SK-N-SH (cell line): ENCODE measurements at regions not wholly inside any gene's neighbourhood (a gene's known extent, or its start where the extent isn't known, plus 50 kb on each side); places are given as distances from the start of the nearest gene placed in this dataset.

Source experiments
- CTCF ChIA-PET: fragments of 300-600, 350-600 bp; formaldehyde crosslinking; extraction: SDS; loops from one replicate; lab custom pipeline; 2021; lab: Yijun Ruan, JAX
- POLR2A ChIA-PET: fragments of 350-600 bp; sonication (Branson Sonifier 250); formaldehyde crosslinking; extraction: SDS; loops from one replicate; lab custom pipeline; 2020; ENCODE audit warnings: antibody characterized with exemption, inconsistent platforms; lab: Yijun Ruan, JAX
- DNase-seq: peaks from one replicate; pipeline ENCODE4 v3.0.0; 2012
- H2AFZ ChIP-seq: fragments of 200-600 bp; sonication (generic); 2 replicates; pipeline ENCODE4 v1.8.1; 2016; ENCODE audit warnings: antibody characterized with exemption, mild to moderate bottlenecking, low read depth
- H3F3A ChIP-seq: fragments of 200-600 bp; sonication (generic); replicated peaks from 2 replicates; pipeline ENCODE3; 2016; ENCODE audit warnings: antibody characterized with exemption, mild to moderate bottlenecking; ENCODE audit not compliant: insufficient read depth
- H3K27ac ChIP-seq, 2 experiments: fragments of 200-500 bp in 1 of 2; fragments of 200-600 bp in 1 of 2; sonication (Bioruptor generic) in 1 of 2; sonication (generic), shearing (Covaris generic) in 1 of 2; 2 replicates each; pipeline versions ENCODE4 v1.5.1 to v1.6.1; 2014 to 2016; ENCODE audit warnings: low read depth in 2 of 2, inconsistent platforms in 1 of 2, low read length in 1 of 2, mild to moderate bottlenecking in 1 of 2, mixed read lengths in 1 of 2
- H3K27me3 ChIP-seq: fragments of 200-600 bp; sonication (generic), shearing (Covaris generic); 2 replicates; pipeline ENCODE4 v1.6.1; 2016; ENCODE audit warnings: mixed run types; ENCODE audit not compliant: insufficient read depth
- H3K36me3 ChIP-seq, 2 experiments: fragments of 200-500 bp in 1 of 2; fragments of 200-600 bp in 1 of 2; sonication (Bioruptor generic) in 1 of 2; sonication (generic) in 1 of 2; replicated peaks in 1 of 2; 2 replicates each; pipeline versions ENCODE3 to v1.5.1; 2014 to 2016; ENCODE audit warnings: low read length in 1 of 2, mild to moderate bottlenecking in 1 of 2; ENCODE audit not compliant: insufficient read depth in 2 of 2, control insufficient read depth in 1 of 2
- H3K4me1 ChIP-seq, 2 experiments: fragments of 200-500 bp in 1 of 2; fragments of 200-600 bp in 1 of 2; sonication (Bioruptor generic) in 1 of 2; sonication (generic), shearing (Covaris generic) in 1 of 2; 2 replicates each; pipeline versions ENCODE4 v1.5.1 to v1.6.1; 2014 to 2016; ENCODE audit warnings: low read depth in 1 of 2, low read length in 1 of 2, mixed run types in 1 of 2; ENCODE audit not compliant: insufficient read depth in 2 of 2, control insufficient read depth in 1 of 2
- H3K4me2 ChIP-seq: fragments of 200-600 bp; sonication (generic), shearing (Covaris generic); 2 replicates; pipeline ENCODE4 v1.6.1; 2017; ENCODE audit warnings: mixed run types
- H3K4me3 ChIP-seq, 2 experiments: fragments of 200-500 bp in 1 of 2; fragments of 200-600 bp in 1 of 2; sonication (Bioruptor generic) in 1 of 2; sonication (generic), shearing (Covaris generic) in 1 of 2; 2 replicates each; pipeline versions ENCODE4 v1.5.1 to v1.8.1; 2014 to 2016; ENCODE audit warnings: low read depth in 2 of 2, inconsistent platforms in 1 of 2, low read length in 1 of 2, mild to moderate bottlenecking in 1 of 2, mixed read lengths in 1 of 2, moderate library complexity in 1 of 2
- H3K79me2 ChIP-seq: fragments of 200-600 bp; sonication (generic); 2 replicates; pipeline ENCODE4 v1.8.1; 2017; ENCODE audit warnings: mild to moderate bottlenecking; ENCODE audit not compliant: insufficient read depth
- H3K9ac ChIP-seq: fragments of 200-600 bp; sonication (generic); 2 replicates; pipeline ENCODE4 v1.6.1; 2017; ENCODE audit warnings: mixed run types
- H3K9me2 ChIP-seq: fragments of 200-600 bp; sonication (generic); 2 replicates; pipeline ENCODE4 v1.6.1; 2017; ENCODE audit warnings: mixed run types
- H3K9me3 ChIP-seq: fragments of 200-600 bp; sonication (generic); 2 replicates; pipeline ENCODE4 v1.6.1; 2017; ENCODE audit warnings: mixed run types, mild to moderate bottlenecking, moderate library complexity
- H4K20me1 ChIP-seq: fragments of 200-600 bp; sonication (generic); 2 replicates; pipeline ENCODE4 v1.6.1; 2017; ENCODE audit warnings: mild to moderate bottlenecking, mixed run types; ENCODE audit not compliant: insufficient read depth
- EP300 ChIP-seq, 2 experiments: IDR thresholded peaks; 2 replicates each; pipeline versions ENCODE4 v1.4.0 to v1.6.1; 2012; ENCODE audit warnings: borderline replicate concordance in 1 of 2, low read depth in 1 of 2, low read length in 1 of 2
- FOSL2 ChIP-seq: IDR thresholded peaks from 2 replicates; pipeline ENCODE4 v1.4.0; 2012; ENCODE audit warnings: low read depth, mild to moderate bottlenecking, moderate library complexity, borderline replicate concordance
- GATA2 ChIP-seq: sonication (generic); formaldehyde crosslinking; IDR thresholded peaks from 2 replicates; pipeline ENCODE4 v1.5.0; 2020; ENCODE audit warnings: mild to moderate bottlenecking, missing genetic modification reagents
- MXI1 ChIP-seq: IDR thresholded peaks from 2 replicates; pipeline ENCODE4 v1.6.1; 2012; ENCODE audit warnings: mild to moderate bottlenecking, low read depth, low read length, improper control_type of control experiment
- NRF1 ChIP-seq: IDR thresholded peaks from 2 replicates; pipeline ENCODE4 v1.6.1; 2012; ENCODE audit warnings: low read depth, mild to moderate bottlenecking, low read length
- PBX3 ChIP-seq: IDR thresholded peaks from 2 replicates; pipeline ENCODE4; 2012
- RAD21 ChIP-seq: IDR thresholded peaks from 2 replicates; pipeline ENCODE4 v1.6.1; 2012; ENCODE audit warnings: mild to moderate bottlenecking, low read length
- RCOR1 ChIP-seq: fragments of 150-350 bp; IDR thresholded peaks from 2 replicates; pipeline ENCODE4 v1.6.1; 2017; ENCODE audit warnings: antibody characterized with exemption, low read length
- REST ChIP-seq: IDR thresholded peaks from 2 replicates; pipeline ENCODE4 v1.6.1; 2012; ENCODE audit warnings: mild to moderate bottlenecking, low read depth, low read length, moderate library complexity
- YY1 ChIP-seq: IDR thresholded peaks from 2 replicates; pipeline ENCODE4 v1.4.0; 2012; ENCODE audit warnings: low read depth, mild to moderate bottlenecking
- ZBTB33 ChIP-seq: IDR thresholded peaks from 2 replicates; pipeline ENCODE4 v1.4.0; 2012; ENCODE audit warnings: low read depth, borderline replicate concordance
- WGBS: methylation state at CpG from one replicate; pipeline ENCODE4 v1.1.6; 2017; ENCODE audit warnings: low lambda C conversion rate; 5-methylcytosine and 5-hydroxymethylcytosine counted together

GRCh38 chrX:82412858-82413257 is 1095.2 kb upstream of the POU3F4 start:
- POLR2A ChIA-PET = no interaction called here
- Histone ChIP-seq H4K20me1 (no peaks in the 10 kb centered on the region), H3F3A (no peaks in the 10 kb centered on the region), H3K9me2 (no peaks in the 10 kb centered on the region; the same call in 1 of the 2 replicates), H3K9me3 (no peaks in the 10 kb centered on the region), H3K9ac (no peak overlapping the region), H2AFZ (no peak overlapping the region), H3K4me3 (no peak overlapping the region), H3K79me2 (no peaks in the 10 kb centered on the region), H3K36me3 (no peaks in the 10 kb centered on the region), H3K4me2 (no peak overlapping the region), H3K4me1 (no peaks in the 10 kb centered on the region), H3K27me3 (no peaks in the 10 kb centered on the region), H3K27ac (no peak overlapping the region)
- DNase-seq = no peak
- TF ChIP-seq YY1 = no peak
- no peak for TF ChIP-seq ZBTB33
- TF ChIP-seq GATA2 (CRISPR knock-in tag) = no peak
- TF ChIP-seq PBX3 = no peak
- no peak for TF ChIP-seq NRF1
- no peak for TF ChIP-seq MXI1
- no peak for TF ChIP-seq REST
- TF ChIP-seq EP300 (IDR thresholded peaks at IDR 0.05; ENCODE audit: borderline replicate concordance in 1 of 2, low read depth in 1 of 2, low read length in 1 of 2) = no peak
- WGBS = 5% methylated on average over 2 of the region's 2 CpGs
- CTCF ChIA-PET = interaction anchor here (0.8 kb wide), 1 partner anchor 159 kb away, joined by 3 read pairs; no protein-coding TSS in a partner anchor

GRCh38 chrX:82442281-82442680 is 1065.8 kb upstream of the POU3F4 start:
- POLR2A ChIA-PET = no interaction called here
- H3K4me1 ChIP-seq = no peaks in the 10 kb centered on the region
- no peak overlapping the region for H3K27ac ChIP-seq
- no peak overlapping the region for H3K9ac ChIP-seq
- no peak for DNase-seq
- H2AFZ ChIP-seq = no peak overlapping the region
- H3K79me2 ChIP-seq = no peaks in the 10 kb centered on the region
- H3K4me2 ChIP-seq = no peak overlapping the region
- no peaks in the 10 kb centered on the region for H3F3A ChIP-seq
- no peaks in the 10 kb centered on the region for H3K36me3 ChIP-seq
- no peaks in the 10 kb centered on the region for H4K20me1 ChIP-seq
- no peaks in the 10 kb centered on the region for H3K9me3 ChIP-seq
- no peak overlapping the region for H3K4me3 ChIP-seq
- TF ChIP-seq FOSL2 (no peak), RCOR1 (no peak), RAD21 (no peak), GATA2 (CRISPR knock-in tag) (no peak)
- no peaks in the 10 kb centered on the region for H3K27me3 ChIP-seq
- WGBS = 3% methylated on average over 2 of the region's 2 CpGs
- no peaks in the 10 kb centered on the region for H3K9me2 ChIP-seq
- CTCF ChIA-PET = no interaction called here
